ENCODE measurements at regions not wholly inside any gene's neighbourhood (a gene's known extent, or its start where the extent isn't known, plus 50 kb on each side); places are given as distances from the start of the nearest gene placed in this dataset.

DNA sequence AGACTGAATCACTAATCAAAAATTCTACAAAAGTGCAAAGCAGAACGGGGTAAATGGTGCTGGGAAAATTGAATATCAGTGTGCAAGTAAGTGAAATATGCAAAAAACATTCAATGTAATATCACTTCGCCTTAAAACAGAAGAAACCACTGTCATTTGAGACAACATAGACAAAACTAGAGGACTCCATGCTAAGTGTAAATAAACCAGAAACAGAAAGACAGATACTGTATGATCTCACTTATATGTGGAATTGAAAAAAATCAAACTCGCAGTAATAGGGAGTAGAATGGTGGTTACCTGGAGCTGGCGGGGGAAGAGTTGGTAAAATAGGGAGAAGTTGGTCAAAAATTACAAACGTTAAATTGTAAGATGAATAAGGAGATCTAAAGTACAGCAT is 1420.0 kb upstream of the CDH2 start:
- Histone ChIP-seq H4K20me1 (ENCODE audit: insufficient read depth, low read length, poor library complexity, severe bottlenecking) (no peaks in the 10 kb centered on the region), H3K4me2 (ENCODE audit: low read depth, low read length, poor library complexity, severe bottlenecking) (no peak overlapping the region), H3K36me3 (ENCODE audit: insufficient read depth, low read length) (no peaks in the 10 kb centered on the region), H3K9ac (ENCODE audit: low read depth, low read length, poor library complexity, severe bottlenecking) (no peak overlapping the region), H3K27me3 (ENCODE audit: insufficient read depth, low read length, poor library complexity, severe bottlenecking) (no peaks in the 10 kb centered on the region), H3K9me2 (replicated peaks; ENCODE audit: low read depth, low read length) (no peaks in the 10 kb centered on the region), H3F3A (ENCODE audit: low read depth) (no peaks in the 10 kb centered on the region), H3K79me2 (ENCODE audit: insufficient read depth, low read length) (no peaks in the 10 kb centered on the region), H3K4me1 (ENCODE audit: insufficient read depth, low read length, poor library complexity, severe bottlenecking) (no peaks in the 10 kb centered on the region), H3K4me3 (ENCODE audit: low read length, poor library complexity, severe bottlenecking) (no peak overlapping the region), H2AFZ (ENCODE audit: low read length) (no peak overlapping the region), H3K9me3 (ENCODE audit: insufficient read depth, low read depth, low read length) (no peaks in the 10 kb centered on the region)
- TF ChIP-seq EZH2phosphoT487 (IDR thresholded peaks at IDR 0.05; ENCODE audit: borderline replicate concordance) (no peak), CTCF (conservative IDR thresholded peaks at IDR 0.05; ENCODE audit: low read length) (no peak)

- Histone ChIP-seq H4K20me1 (ENCODE audit: insufficient read depth, low read length, poor library complexity, severe bottlenecking) (no peaks in the 10 kb centered on the region), H3F3A (ENCODE audit: low read depth) (no peaks in the 10 kb centered on the region)
- TF ChIP-seq CTCF (conservative IDR thresholded peaks at IDR 0.05; ENCODE audit: low read length) (no peak), EZH2phosphoT487 (IDR thresholded peaks at IDR 0.05; ENCODE audit: borderline replicate concordance) (no peak)
Measured at GRCh38 chr18:29594493-29594892, 1417.6 kb upstream of the CDH2 start.

GRCh38 chr18:29588446-29589100 is 1411.6 kb upstream of the CDH2 start:
- TF ChIP-seq CTCF (conservative IDR thresholded peaks at IDR 0.05; ENCODE audit: low read length) = no peak
- TF ChIP-seq EZH2phosphoT487 (IDR thresholded peaks at IDR 0.05; ENCODE audit: borderline replicate concordance) = no peak
- Histone ChIP-seq H3K36me3 (ENCODE audit: insufficient read depth, low read length) (no peaks in the 10 kb centered on the region), H3K4me2 (ENCODE audit: low read depth, low read length, poor library complexity, severe bottlenecking) (no peak overlapping the region), H3K9me3 (ENCODE audit: insufficient read depth, low read depth, low read length) (no peaks in the 10 kb centered on the region), H3K9me2 (replicated peaks; ENCODE audit: low read depth, low read length) (no peaks in the 10 kb centered on the region), H3K79me2 (ENCODE audit: insufficient read depth, low read length) (no peaks in the 10 kb centered on the region), H3F3A (ENCODE audit: low read depth) (no peaks in the 10 kb centered on the region), H2AFZ (ENCODE audit: low read length) (no peak overlapping the region), H3K4me3 (ENCODE audit: low read length, poor library complexity, severe bottlenecking) (no peak overlapping the region), H3K27me3 (ENCODE audit: insufficient read depth, low read length, poor library complexity, severe bottlenecking) (no peaks in the 10 kb centered on the region), H3K4me1 (ENCODE audit: insufficient read depth, low read length, poor library complexity, severe bottlenecking) (no peaks in the 10 kb centered on the region), H3K9ac (ENCODE audit: low read depth, low read length, poor library complexity, severe bottlenecking) (no peak overlapping the region), H4K20me1 (ENCODE audit: insufficient read depth, low read length, poor library complexity, severe bottlenecking) (no peaks in the 10 kb centered on the region)

More at GRCh38 chr18:29594493-29594892, 1417.6 kb upstream of the CDH2 start:
- Histone ChIP-seq H3K4me3 (ENCODE audit: low read length, poor library complexity, severe bottlenecking) (no peak overlapping the region), H3K36me3 (ENCODE audit: insufficient read depth, low read length) (no peaks in the 10 kb centered on the region), H3K4me1 (ENCODE audit: insufficient read depth, low read length, poor library complexity, severe bottlenecking) (no peaks in the 10 kb centered on the region), H3K9ac (ENCODE audit: low read depth, low read length, poor library complexity, severe bottlenecking) (no peak overlapping the region), H3K4me2 (ENCODE audit: low read depth, low read length, poor library complexity, severe bottlenecking) (no peak overlapping the region), H3K79me2 (ENCODE audit: insufficient read depth, low read length) (no peaks in the 10 kb centered on the region), H3K27me3 (ENCODE audit: insufficient read depth, low read length, poor library complexity, severe bottlenecking) (no peaks in the 10 kb centered on the region), H2AFZ (ENCODE audit: low read length) (no peak overlapping the region), H3K9me3 (ENCODE audit: insufficient read depth, low read depth, low read length) (no peaks in the 10 kb centered on the region), H3K9me2 (replicated peaks; ENCODE audit: low read depth, low read length) (no peaks in the 10 kb centered on the region)
